RWPE1 (cell line): ENCODE measurements at regions not wholly inside any gene's neighbourhood (a gene's known extent, or its start where the extent isn't known, plus 50 kb on each side); places are given as distances from the start of the nearest gene placed in this dataset.

ENCODE experiments used
- CTCF ChIA-PET: fragments of 350-600 bp; sonication (Branson Sonifier 250); formaldehyde crosslinking; extraction: SDS; loops from one replicate; lab custom pipeline; 2021; lab: Yijun Ruan, JAX
- POLR2A ChIA-PET: fragments of 400-600 bp; formaldehyde crosslinking; extraction: SDS; loops from one replicate; lab custom pipeline; 2020; ENCODE audit warnings: antibody characterized with exemption; ENCODE audit not compliant: low non-redundant PET; lab: Yijun Ruan, JAX
- DNase-seq: peaks from one replicate; pipeline ENCODE4 v3.0.0; 2012; ENCODE audit warnings: low spot score
- H3K27ac ChIP-seq: fragments of 450-650 bp; 2 replicates; pipeline ENCODE4 v1.5.1; 2017
- TF ChIP-seq, protein P1 (sequence below): fragments of 450-650 bp; conservative IDR thresholded peaks from 2 replicates; pipeline ENCODE4 v1.5.1; 2017; ENCODE audit warnings: low read depth, mild to moderate bottlenecking

DNA sequence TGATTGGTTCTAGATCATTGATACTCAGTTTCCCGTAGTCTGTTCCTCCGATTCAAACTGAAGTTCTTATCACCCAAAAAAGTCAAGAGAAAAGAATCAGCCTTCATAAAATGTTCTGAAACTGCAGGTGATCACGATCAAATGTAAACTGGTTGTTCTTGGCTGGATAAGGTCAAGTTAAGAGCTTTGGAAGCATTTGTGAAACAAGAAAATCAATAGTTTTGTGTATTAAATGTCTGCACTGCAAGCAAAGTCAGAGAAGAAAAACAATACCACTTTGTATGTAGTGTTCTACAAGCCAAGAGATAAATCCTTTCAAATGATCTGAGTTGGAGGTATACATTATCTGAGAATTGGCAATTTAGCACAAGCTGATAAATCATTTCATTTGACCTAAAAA is 710.3 kb downstream of the SORCS1 start:
- TF ChIP-seq, protein P1, sequence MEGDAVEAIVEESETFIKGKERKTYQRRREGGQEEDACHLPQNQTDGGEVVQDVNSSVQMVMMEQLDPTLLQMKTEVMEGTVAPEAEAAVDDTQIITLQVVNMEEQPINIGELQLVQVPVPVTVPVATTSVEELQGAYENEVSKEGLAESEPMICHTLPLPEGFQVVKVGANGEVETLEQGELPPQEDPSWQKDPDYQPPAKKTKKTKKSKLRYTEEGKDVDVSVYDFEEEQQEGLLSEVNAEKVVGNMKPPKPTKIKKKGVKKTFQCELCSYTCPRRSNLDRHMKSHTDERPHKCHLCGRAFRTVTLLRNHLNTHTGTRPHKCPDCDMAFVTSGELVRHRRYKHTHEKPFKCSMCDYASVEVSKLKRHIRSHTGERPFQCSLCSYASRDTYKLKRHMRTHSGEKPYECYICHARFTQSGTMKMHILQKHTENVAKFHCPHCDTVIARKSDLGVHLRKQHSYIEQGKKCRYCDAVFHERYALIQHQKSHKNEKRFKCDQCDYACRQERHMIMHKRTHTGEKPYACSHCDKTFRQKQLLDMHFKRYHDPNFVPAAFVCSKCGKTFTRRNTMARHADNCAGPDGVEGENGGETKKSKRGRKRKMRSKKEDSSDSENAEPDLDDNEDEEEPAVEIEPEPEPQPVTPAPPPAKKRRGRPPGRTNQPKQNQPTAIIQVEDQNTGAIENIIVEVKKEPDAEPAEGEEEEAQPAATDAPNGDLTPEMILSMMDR: no peak
- CTCF ChIA-PET: no interaction called here
- POLR2A ChIA-PET: no interaction called here

DNA sequence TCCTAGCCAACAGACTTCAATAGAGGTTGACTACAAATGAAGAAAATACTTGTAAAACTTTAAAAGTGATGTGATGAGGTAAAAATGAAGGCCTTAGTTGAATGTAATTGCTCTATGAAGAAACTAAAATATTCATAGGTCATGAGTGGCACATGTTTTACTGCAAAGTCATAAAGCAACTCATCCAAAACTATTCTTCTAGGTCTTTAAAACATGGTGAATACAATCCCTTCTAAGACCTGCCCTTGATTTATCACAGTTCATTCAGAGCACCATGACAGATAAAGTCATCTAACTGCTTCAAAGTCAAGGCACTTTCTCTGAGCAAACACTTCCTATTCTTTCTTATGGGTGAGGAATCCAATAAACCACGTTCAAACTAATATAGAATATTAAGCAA is 713.5 kb downstream of the SORCS1 start:
- TF ChIP-seq, protein P1: no peak
- POLR2A ChIA-PET: no interaction called here
- H3K27ac ChIP-seq: no peak overlapping the region
- no peak for DNase-seq
- CTCF ChIA-PET: no interaction called here

More for the DNA sequence above, 710.3 kb downstream of the SORCS1 start:
- DNase-seq: no peak
- no peak overlapping the region for H3K27ac ChIP-seq

DNA sequence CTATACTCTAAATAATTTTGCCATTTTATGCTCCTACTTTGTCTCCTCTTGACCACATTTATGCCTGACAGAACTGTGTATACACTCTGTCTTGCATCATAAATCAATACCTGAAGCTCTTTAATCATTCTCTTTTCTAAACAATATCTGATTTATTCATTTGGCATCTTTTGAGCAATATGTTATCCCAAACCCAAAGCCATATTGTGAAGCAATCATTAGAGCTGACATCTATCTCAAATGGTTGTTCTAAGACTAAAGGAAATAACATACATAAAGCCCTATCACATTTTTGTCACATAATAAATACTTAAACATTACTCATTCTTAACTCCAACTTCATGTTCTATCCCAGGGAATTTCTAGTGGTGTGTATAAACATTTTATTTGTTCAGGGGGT is 717.6 kb downstream of the SORCS1 start:
- CTCF ChIA-PET: interaction anchor here (0.6 kb wide), 1 partner anchor 286 kb away, joined by 3 read pairs; no protein-coding TSS in a partner anchor
- TF ChIP-seq, protein P1: no peak
- POLR2A ChIA-PET: no interaction called here
- H3K27ac ChIP-seq: no peak overlapping the region
- no peak for DNase-seq

DNA sequence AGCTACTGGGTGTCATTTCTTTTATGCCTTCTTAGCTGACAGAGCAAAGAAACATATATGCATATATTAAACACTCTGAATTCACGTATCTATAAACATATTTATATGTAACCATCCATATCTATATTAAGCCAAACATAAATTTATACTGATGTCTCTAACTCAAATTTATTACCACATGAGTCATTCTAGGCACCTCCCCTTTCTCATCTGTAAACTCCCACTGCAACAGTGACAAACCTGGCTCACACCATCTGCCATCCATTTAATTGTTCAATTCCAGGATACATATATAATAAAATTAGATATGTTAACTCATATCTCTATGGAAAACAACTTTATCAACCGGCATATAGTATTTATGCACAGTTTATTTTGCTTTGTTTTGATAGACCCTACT is 722.3 kb downstream of the SORCS1 start:
- TF ChIP-seq, protein P1: no peak
- ChIA-PET CTCF (no interaction called here), POLR2A (no interaction called here)
- no peak for DNase-seq
- H3K27ac ChIP-seq: no peak overlapping the region

DNA sequence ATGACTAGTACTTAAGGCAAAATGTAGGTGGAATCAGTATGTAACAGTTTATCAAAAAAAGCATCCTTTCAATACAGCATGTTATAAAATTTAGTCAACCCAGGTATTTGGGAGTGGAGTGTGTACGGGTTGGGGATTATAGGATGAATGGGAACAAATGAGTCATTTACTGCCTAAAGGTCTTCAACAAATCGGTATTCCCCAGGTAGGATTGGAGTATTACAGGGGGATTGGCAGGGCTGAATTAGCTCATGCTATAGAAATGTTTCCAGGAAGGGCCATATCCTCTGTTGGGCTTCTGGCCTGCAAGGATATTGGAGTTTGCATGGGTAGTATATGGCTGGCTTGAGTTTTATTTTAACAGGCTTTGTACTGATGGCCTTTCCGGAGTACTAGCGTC is 723.7 kb downstream of the SORCS1 start:
- TF ChIP-seq, protein P1: no peak
- ChIA-PET POLR2A (no interaction called here), CTCF (interaction anchor here (0.6 kb wide), 1 partner anchor 164 kb away, joined by 3 read pairs; no protein-coding TSS in a partner anchor)
- DNase-seq: peak; percentile 92
- H3K27ac ChIP-seq: no peak overlapping the region

DNA sequence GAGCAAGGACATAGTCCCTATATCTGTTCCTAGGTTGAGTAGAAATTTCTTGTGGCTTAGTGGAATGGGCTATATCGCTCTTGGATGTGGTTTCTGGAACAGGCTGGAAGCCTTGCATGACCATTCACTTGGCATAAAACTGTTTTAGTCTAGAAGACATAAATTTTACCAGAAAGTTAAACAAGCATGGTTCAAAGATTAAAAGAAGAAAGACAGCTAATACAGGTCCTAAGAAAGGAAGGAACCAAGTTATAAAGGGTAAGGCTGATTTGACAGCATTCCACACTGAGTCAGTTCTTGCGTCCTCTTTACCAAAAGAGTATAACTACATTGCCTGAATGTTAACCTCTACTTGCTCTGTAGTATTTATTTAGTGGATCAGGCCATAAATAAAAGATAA is 724.2 kb downstream of the SORCS1 start:
- peak; percentile 26 for DNase-seq
- H3K27ac ChIP-seq: no peak overlapping the region
- POLR2A ChIA-PET: no interaction called here
- CTCF ChIA-PET: no interaction called here
- TF ChIP-seq, protein P1: no peak
